Caco-2 (cell line): ENCODE measurements at regions not wholly inside any gene's neighbourhood (a gene's known extent, or its start where the extent isn't known, plus 50 kb on each side); places are given as distances from the start of the nearest gene placed in this dataset.

Source experiments
- BruUV-seq: library from RNA; stranded (reverse); fragments of 400-500 nt; replicated peaks from 2 replicates; lab custom pipeline; 2021; lab: Mats Ljungman, UMichigan
- CTCF ChIA-PET: fragments of 300-600 bp; sonication (Branson Sonifier 250); formaldehyde crosslinking; loops from one replicate; lab custom pipeline; 2022; ENCODE audit warnings: antibody characterized with exemption; lab: Charles Lee
- POLR2A ChIA-PET: fragments of 300-600 bp; sonication (Branson Sonifier 250); formaldehyde crosslinking; loops from one replicate; lab custom pipeline; 2022; ENCODE audit warnings: antibody characterized with exemption; lab: Charles Lee
- DNase-seq, 2 experiments: peaks; one replicate each; pipeline versions ENCODE4 v3.0.0 to v3.0.0-alpha.2; 2020 to 2022
- H3K27me3 ChIP-seq: replicated peaks from 2 replicates; pipeline ENCODE4 v1.6.0; 2011; ENCODE audit warnings: low read length; ENCODE audit not compliant: control insufficient read depth, insufficient read depth
- H3K36me3 ChIP-seq: 2 replicates; pipeline ENCODE4 v1.5.1; 2011; ENCODE audit warnings: low read length; ENCODE audit not compliant: control insufficient read depth, insufficient read depth
- H3K4me1 ChIP-seq: fragments of 250-450 bp; sonication (Bioruptor Pico); 2 replicates; pipeline ENCODE4 v1.5.1; 2020; ENCODE audit warnings: mild to moderate bottlenecking
- H3K4me3 ChIP-seq: 2 replicates; pipeline ENCODE4 v1.5.1; 2011; ENCODE audit warnings: low read depth, mild to moderate bottlenecking, control low read depth, low read length
- H3K9me3 ChIP-seq: fragments of 250-450 bp; sonication (Bioruptor Pico); 2 replicates; pipeline ENCODE4 v1.5.1; 2020; ENCODE audit warnings: mild to moderate bottlenecking, moderate library complexity
- H3K27ac Mint-ChIP-seq: one replicate; pipeline ENCODE4 v1.8.0; 2022; ENCODE audit warnings: mixed read lengths; ENCODE audit not compliant: unreplicated experiment
- H3K27me3 Mint-ChIP-seq: one replicate; pipeline ENCODE4 v1.8.0; 2022; ENCODE audit warnings: mixed read lengths; ENCODE audit not compliant: insufficient read depth, unreplicated experiment
- H3K36me3 Mint-ChIP-seq: one replicate; pipeline ENCODE4 v1.8.0; 2022; ENCODE audit warnings: mild to moderate bottlenecking, mixed read lengths; ENCODE audit not compliant: insufficient read depth, unreplicated experiment
- H3K4me1 Mint-ChIP-seq: one replicate; pipeline ENCODE4 v1.8.0; 2022; ENCODE audit warnings: low read depth, mixed read lengths; ENCODE audit not compliant: unreplicated experiment
- H3K4me3 Mint-ChIP-seq: one replicate; pipeline ENCODE4 v1.8.0; 2022; ENCODE audit warnings: mild to moderate bottlenecking, moderate library complexity, mixed read lengths; ENCODE audit not compliant: unreplicated experiment
- H3K9me3 Mint-ChIP-seq: one replicate; pipeline ENCODE4 v1.8.0; 2022; ENCODE audit warnings: mixed read lengths; ENCODE audit not compliant: unreplicated experiment
- CTCF ChIP-seq, 2 experiments: fragments of 200-600 bp in 1 of 2; IDR thresholded peaks; 1 replicate in 1 of 2; 2 replicates in 1 of 2; pipeline versions ENCODE4 v1.5.1 to v1.8.0; 2011 to 2022; ENCODE audit warnings: antibody characterized with exemption in 1 of 2, control low read depth in 1 of 2, inconsistent platforms in 1 of 2, low read depth in 1 of 2, low read length in 1 of 2, mild to moderate bottlenecking in 1 of 2, moderate library complexity in 1 of 2; ENCODE audit not compliant: insufficient read depth in 1 of 2, severe bottlenecking in 1 of 2, unreplicated experiment in 1 of 2
- intact Hi-C: fragments of 100-400 bp; cut with micrococcal nuclease; formaldehyde crosslinking; loops from one replicate; pipeline ENCODE4 v1.10.0; 2022; ENCODE audit not compliant: unreplicated experiment

- no peak overlapping the region for H3K27ac Mint-ChIP-seq
- no peaks in the 10 kb centered on the region for H3K4me1 Mint-ChIP-seq
- H3K36me3 Mint-ChIP-seq: no peaks in the 10 kb centered on the region
- POLR2A ChIA-PET: no interaction called here
- no peaks in the 10 kb centered on the region for H3K27me3 ChIP-seq
- no peak for DNase-seq
- H3K36me3 ChIP-seq: no peaks in the 10 kb centered on the region
- H3K4me3 ChIP-seq: no peak overlapping the region
- H3K27me3 Mint-ChIP-seq: no peaks in the 10 kb centered on the region
- no peaks in the 10 kb centered on the region for H3K4me1 ChIP-seq
- CTCF ChIA-PET: no interaction called here
- no peak overlapping the region for H3K4me3 Mint-ChIP-seq
- H3K9me3 ChIP-seq: peaks cover 9% of the 10 kb centered on the region; the same call in 1 of the 2 replicates
- H3K9me3 Mint-ChIP-seq: peaks cover 17% of the 10 kb centered on the region
- intact Hi-C loops: no loop called here
- BruUV-seq: no TSS peak
- no peak for TF ChIP-seq CTCF (IDR thresholded peaks at IDR 0.05; ENCODE audit: insufficient read depth in 1 of 2, low read depth in 1 of 2, low read length in 1 of 2, severe bottlenecking in 1 of 2, unreplicated experiment in 1 of 2)
Measured at GRCh38 chr2:226450141-226450540, 349.5 kb downstream of the IRS1 start.

GRCh38 chr2:226447338-226448300, 352.0 kb downstream of the IRS1 start:
- no TSS peak for BruUV-seq
- intact Hi-C loops: no loop called here
- no peak for DNase-seq
- H3K36me3 Mint-ChIP-seq: no peaks in the 10 kb centered on the region
- Histone ChIP-seq H3K36me3 (no peaks in the 10 kb centered on the region), H3K4me1 (no peaks in the 10 kb centered on the region; the same call in 1 of the 2 replicates), H3K4me3 (no peak overlapping the region), H3K9me3 (peaks cover 6% of the 10 kb centered on the region; the same call in 1 of the 2 replicates), H3K27me3 (no peaks in the 10 kb centered on the region)
- peaks cover 7% of the 10 kb centered on the region for H3K4me1 Mint-ChIP-seq
- CTCF ChIA-PET: no interaction called here
- no peaks in the 10 kb centered on the region for H3K27me3 Mint-ChIP-seq
- peaks cover 9% of the 10 kb centered on the region for H3K9me3 Mint-ChIP-seq
- no peak for TF ChIP-seq CTCF (IDR thresholded peaks at IDR 0.05; ENCODE audit: insufficient read depth in 1 of 2, low read depth in 1 of 2, low read length in 1 of 2, severe bottlenecking in 1 of 2, unreplicated experiment in 1 of 2)
- H3K4me3 Mint-ChIP-seq: no peak overlapping the region
- H3K27ac Mint-ChIP-seq: no peak overlapping the region
- POLR2A ChIA-PET: no interaction called here

- Histone ChIP-seq H3K27me3 (no peaks in the 10 kb centered on the region), H3K9me3 (no peaks in the 10 kb centered on the region), H3K4me3 (no peak overlapping the region), H3K36me3 (no peaks in the 10 kb centered on the region), H3K4me1 (no peaks in the 10 kb centered on the region; the same call in 1 of the 2 replicates)
- TF ChIP-seq CTCF (IDR thresholded peaks at IDR 0.05; ENCODE audit: insufficient read depth in 1 of 2, low read depth in 1 of 2, low read length in 1 of 2, severe bottlenecking in 1 of 2, unreplicated experiment in 1 of 2): no peak
- intact Hi-C loops: no loop called here
- BruUV-seq: no TSS peak
- DNase-seq: no peak
- no peaks in the 10 kb centered on the region for H3K9me3 Mint-ChIP-seq
- H3K27me3 Mint-ChIP-seq: no peaks in the 10 kb centered on the region
- H3K27ac Mint-ChIP-seq: no peak overlapping the region
- CTCF ChIA-PET: no interaction called here
- H3K4me3 Mint-ChIP-seq: no peak overlapping the region
- POLR2A ChIA-PET: no interaction called here
- H3K36me3 Mint-ChIP-seq: no peaks in the 10 kb centered on the region
- H3K4me1 Mint-ChIP-seq: peaks cover 7% of the 10 kb centered on the region
Measured at GRCh38 chr2:226446406-226447001, 353.1 kb downstream of the IRS1 start.
